ENCODE measurements at regions not wholly inside any gene's neighbourhood (a gene's known extent, or its start where the extent isn't known, plus 50 kb on each side); places are given as distances from the start of the nearest gene placed in this dataset.
A peak's percentile ranks its signal among the peaks of the same experiment; 100 is the strongest.
"Not testable (repeated sequence)": the region's sequence is repeated elsewhere in the genome, so short reads cannot be mapped to it uniquely, and the experiment has no call there.

- no peak for DNase-seq (ENCODE audit: low spot score)
Observed at GRCh38 chr17:51387986-51388385, 127.6 kb downstream of the UTP18 start.

DNA sequence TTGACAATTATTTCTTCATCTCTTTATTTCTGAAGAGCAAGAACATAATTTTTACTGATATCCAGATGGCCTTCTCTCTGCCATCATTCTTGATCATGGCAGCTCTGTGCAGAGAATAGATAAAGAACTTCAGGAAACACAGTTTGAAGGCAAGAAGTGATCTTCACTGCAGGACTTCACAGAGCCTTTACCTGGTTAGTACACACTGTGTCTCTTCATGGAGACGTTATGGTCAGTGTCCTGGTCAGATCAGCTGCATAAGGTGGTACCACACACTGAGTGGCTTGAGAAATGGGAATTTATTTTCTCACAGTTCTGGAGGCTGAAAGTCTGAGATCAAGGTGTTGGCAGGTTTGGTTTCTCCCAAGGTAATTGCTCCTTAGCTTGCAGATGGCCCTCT lies 129.5 kb downstream of the UTP18 start:
- DNase-seq (ENCODE audit: low spot score) = no peak

DNA sequence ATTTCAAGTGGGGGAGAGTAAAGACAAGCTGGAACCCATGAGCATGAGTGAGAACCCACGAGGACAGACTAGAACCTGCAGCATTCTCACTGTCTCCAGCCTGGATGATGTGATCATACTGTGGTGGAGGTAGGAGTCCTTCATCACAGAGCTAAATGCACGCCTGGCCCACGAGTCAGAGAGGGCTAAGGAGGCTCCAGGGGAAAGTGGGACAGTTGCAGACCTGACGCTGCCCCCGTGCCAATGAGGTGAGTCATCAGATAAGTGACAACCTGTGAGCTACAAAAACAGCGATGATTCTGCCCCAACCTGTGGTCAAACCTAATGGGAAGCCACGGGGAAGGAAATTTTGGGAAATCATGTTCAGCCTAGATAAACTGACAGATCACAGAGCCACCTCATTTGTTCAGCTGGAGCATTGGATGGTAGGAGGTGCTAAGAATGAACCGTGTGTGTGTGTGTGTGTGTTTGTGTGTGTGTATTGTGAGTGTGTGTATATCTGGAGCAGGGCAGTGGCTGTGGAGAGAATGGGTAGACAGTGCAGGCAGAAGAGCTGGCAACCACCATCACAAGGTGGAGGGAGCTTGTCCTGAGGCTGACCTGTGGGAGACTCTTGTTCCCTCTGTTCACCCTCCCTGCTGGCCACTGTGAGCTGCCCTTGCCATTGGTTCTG lies 131.8 kb downstream of the UTP18 start:
- DNase-seq (ENCODE audit: low spot score) = no peak

DNA sequence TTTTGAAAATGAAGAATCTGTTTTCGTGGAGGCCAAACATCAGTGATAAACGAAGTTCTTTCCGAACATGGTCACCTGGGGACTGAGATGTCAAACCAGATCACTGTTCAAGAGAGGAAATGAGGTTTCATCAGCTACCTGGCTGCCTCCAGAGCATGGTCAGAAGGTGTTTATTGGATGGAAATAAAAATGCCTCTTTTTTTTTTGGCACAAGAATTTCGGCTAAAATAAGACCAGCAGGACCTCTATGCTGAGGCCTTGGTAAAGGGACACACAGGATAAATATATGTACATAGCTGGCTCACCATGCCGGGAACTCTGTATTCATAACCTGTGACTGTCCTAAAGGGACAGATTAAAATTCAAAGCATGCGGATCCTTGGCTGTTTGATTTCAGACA lies 135.3 kb downstream of the UTP18 start:
- no peak for DNase-seq (ENCODE audit: low spot score)

- DNase-seq (ENCODE audit: low spot score) = peak; percentile 3
Observed at GRCh38 chr17:51397361-51398127, 137.2 kb downstream of the UTP18 start.

DNA sequence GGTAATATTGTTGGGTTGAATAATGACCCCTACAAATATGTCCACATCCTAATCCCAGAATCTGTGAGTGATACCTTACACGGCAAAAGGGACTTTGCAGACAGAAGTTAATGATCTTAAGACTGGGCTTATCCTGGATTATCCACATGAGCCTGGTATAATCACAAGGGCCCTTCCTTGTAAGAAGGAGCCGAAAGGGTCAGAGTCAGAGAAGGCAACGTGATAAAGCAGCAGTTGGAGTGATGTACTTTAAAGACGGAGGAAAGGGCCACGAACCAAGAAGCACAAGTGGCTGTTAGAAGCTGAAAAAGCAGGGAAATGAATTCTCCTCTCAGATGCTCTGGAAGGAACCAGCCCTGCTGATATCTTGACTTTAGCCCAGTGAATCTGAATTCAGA lies 137.8 kb downstream of the UTP18 start:
- no peak for DNase-seq (ENCODE audit: low spot score)

- DNase-seq (ENCODE audit: low spot score) = no peak
Observed at GRCh38 chr17:51398687-51399086, 138.3 kb downstream of the UTP18 start.

- DNase-seq (ENCODE audit: low spot score) = no peak
Observed at GRCh38 chr17:51401279-51401678, 140.9 kb downstream of the UTP18 start.

DNA sequence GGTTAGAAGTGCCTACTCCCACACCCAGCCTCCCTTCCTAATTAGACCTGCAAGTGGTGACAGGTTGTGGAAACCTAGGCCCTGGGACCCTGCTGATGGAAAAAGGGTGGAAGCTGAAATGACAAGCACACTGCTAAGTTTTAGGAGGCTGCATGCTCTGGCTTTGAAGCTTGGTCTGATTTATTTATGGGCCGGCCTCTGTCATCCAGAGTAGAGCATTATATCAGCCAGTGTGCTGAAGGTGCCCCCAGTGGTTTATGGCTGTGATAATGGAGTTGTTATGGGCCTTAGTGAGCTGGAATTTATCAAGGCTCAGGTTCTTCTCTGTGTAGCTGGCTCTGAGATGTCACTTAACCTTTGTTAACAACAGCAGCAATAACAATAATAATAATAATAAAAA lies 142.6 kb downstream of the UTP18 start:
- DNase-seq (ENCODE audit: low spot score) = no peak

DNA sequence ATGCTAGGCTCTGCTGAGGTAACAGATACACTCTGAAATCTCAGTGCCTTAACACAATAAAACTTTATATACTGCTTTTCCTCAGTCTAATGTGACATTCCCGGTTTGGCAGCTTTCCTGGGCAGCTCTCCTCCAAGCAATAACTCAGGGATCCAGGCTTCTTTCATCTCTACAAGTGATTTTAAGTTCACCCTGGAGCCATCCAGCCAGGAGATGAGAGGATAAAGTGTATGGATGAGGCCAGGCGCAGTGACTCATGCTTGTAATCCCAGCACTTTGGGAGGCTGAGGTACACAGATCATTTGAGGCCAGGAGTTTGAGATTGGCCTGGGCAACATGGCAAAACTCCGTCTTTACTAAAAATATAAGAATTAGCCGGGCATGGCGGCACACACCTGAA lies 147.2 kb downstream of the UTP18 start:
- DNase-seq (ENCODE audit: low spot score) = no peak

DNA sequence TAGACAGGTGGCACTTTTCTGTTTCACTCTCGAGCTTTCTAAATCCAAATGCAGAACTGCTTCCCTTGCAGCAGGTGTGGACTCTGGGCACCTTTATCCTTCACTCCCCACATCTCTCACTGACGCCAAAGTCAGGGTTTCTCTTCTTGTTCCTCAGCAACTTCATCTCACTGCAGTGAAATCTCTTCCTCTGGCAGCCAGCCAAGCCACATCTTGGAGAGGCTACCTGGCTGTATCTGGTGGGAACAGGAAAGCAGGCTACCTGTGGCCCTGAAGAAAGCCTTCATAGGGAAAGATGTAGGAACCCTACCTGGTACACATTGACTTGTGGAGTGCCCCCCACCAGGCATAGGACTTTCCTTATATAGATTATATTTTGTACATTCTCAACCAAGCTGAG lies 159.1 kb downstream of the UTP18 start:
- DNase-seq (ENCODE audit: low spot score) = no peak

- DNase-seq (ENCODE audit: low spot score) = no peak
Observed at GRCh38 chr17:51421525-51421924, 161.2 kb downstream of the UTP18 start.

DNA sequence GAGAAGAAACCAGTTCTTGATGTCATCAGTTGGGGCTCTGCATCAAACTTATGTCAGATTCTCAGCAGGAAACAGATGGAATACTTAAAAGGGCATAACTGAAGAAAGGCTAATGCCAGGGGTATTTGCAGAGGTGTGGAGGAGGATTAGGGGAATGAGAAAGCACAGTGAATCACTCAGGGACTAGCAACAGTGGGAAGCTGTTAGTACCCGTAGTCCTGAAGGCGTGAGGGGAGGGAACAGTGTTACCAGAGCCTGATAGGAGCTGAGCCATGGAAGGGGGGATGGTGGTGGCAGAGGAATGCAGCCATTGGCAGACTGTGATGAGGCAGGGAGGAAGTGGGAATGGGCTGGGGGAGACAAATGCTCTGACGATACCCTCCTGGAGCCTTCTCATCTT lies 162.3 kb downstream of the UTP18 start:
- DNase-seq (ENCODE audit: low spot score) = no peak

GRCh38 chr17:51423421-51424160 lies 163.2 kb downstream of the UTP18 start:
- no peak for DNase-seq (ENCODE audit: low spot score)

- DNase-seq (ENCODE audit: low spot score) = no peak
Observed at GRCh38 chr17:51425773-51426172, 165.4 kb downstream of the UTP18 start.

DNA sequence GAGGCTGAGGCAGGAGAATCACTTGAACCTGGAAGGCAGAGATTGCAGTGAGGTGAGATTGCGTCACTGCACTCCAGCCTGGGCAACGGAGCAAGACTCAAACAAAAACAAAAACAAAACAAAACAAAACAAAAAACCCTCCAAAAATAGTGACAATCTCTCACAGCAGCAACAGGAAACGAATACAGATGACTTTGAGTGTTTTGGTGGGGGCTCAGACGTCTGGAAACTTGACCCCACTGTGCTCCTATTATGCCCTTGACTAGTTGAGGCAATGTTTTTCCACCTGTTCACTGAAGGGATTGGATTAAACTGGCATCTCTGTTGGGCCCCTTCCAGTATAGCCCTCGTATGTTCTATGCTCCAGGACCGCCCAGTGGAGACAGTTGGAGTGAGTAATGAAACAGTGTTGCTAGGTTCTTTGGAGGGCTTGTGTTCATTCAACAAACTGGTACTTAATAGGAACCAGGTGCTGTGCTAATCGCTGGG lies 167.0 kb downstream of the UTP18 start:
- DNase-seq (ENCODE audit: low spot score) = no peak

GRCh38 chr17:51427856-51428255 lies 167.5 kb downstream of the UTP18 start:
- DNase-seq (ENCODE audit: low spot score) = no peak

DNA sequence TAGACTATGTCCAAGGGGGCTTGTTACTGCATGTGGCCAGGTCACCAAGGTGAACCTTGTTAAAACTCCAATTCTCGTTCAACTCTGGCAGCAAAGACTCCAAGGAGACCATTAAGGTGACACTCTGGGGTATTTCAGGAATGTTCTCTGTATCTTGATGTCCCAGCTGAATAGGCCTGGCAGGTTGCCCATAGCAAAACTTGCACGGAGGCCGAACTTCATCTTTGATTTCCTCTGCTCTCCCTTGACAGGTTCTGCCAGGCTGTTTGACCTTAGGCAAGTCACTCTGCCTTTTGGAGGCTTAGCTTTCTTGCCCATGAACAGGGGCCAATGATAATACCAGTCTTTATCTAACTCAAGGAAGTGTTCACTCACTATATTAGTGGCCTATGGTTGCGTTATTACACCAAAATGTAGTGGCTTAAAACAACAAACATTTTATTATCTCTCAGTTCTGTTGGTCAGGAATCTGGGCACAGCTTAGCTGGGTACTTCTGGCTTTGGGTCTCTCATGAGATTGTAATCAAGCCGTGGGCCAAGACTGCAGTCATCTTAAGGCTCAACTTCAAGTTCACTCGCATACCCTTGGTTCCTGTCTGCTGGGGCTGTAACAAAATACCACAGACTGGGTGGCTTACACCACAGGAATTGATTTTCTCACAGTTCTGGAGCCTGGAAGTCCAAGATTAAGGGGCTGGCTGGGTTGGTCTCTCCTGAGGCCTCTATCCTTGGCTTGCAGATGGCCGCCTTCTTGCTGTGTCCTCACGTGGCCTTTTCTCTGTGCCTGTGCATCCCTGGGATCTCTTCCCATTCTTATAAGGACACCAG lies 168.5 kb downstream of the UTP18 start:
- DNase-seq (ENCODE audit: low spot score) = no peak

GRCh38 chr17:51429938-51430337 lies 169.6 kb downstream of the UTP18 start:
- DNase-seq (ENCODE audit: low spot score) = not testable (repeated sequence)

GRCh38 chr17:51430591-51430990 lies 170.2 kb downstream of the UTP18 start:
- DNase-seq (ENCODE audit: low spot score) = no peak

DNA sequence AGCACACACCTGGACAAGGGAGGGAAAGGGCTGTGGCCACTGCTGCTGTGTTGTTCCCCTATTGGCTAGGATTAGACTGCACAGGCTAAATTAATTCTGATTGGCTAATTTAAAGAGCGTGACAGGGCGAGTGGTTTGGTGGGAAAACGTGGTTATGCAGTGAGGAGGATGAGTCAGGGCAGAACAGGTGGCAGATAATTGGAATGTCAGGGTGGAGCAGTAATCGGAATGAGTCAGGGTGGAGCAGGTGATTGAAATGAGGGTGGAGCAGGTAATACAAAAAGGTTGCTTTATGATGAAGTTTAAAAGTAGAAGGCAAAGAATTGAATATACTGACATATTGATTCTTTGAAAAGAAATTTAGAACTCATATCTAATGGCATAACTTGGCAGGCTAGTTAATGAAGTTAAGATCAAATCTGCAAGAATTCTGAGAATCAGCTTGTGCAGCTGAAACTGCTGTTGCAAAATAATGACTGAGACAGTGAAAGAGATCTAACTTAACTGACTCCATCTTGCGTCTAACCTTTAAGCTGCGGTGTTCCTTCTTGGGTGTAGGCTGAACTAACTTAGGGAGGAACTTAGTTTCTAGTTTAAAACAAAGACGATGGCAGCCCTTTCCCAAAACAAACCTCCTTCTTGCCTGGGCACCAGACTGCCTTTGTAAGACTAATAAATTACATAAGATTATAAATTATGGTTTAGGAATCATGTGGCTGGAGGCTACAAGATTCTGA lies 174.3 kb downstream of the UTP18 start:
- no peak for DNase-seq (ENCODE audit: low spot score)
